Stimulated activated CD4-positive, alpha-beta T cell treated with anti-CD3 and anti-CD28 coated beads, TNF-alpha, amount 100 ng/mL, for 1 hour (primary cell): ENCODE measurements at regions not wholly inside any gene's neighbourhood (a gene's known extent, or its start where the extent isn't known, plus 50 kb on each side); places are given as distances from the start of the nearest gene placed in this dataset.

ENCODE experiments used
- DNase-seq, 3 donors: peaks; one replicate each; pipeline ENCODE4 v3.0.0-alpha.2; 2020; ENCODE audit warnings: low read depth in 3 of 3, low spot score in 1 of 3

DNA sequence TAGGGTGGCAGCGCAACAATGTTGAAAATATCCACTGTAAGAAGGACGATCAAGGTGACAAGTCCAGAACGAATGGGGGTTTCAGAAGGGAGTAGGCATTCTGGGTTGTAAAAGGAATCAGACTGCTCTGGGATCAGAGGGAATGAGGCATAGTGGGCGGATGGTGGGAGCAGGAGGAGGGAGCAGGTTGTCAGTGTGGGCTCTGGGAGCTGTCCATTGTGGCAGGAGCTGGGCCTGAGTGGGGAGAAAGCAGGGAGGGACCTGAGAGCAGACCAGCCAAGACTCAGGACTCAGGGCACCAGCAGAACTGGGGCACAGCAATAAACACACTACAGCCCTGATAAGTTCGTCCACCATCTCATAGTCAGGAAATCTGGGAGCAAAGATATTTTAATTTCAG is 292.6 kb upstream of the MKI67 start:
- no peak for DNase-seq

DNA sequence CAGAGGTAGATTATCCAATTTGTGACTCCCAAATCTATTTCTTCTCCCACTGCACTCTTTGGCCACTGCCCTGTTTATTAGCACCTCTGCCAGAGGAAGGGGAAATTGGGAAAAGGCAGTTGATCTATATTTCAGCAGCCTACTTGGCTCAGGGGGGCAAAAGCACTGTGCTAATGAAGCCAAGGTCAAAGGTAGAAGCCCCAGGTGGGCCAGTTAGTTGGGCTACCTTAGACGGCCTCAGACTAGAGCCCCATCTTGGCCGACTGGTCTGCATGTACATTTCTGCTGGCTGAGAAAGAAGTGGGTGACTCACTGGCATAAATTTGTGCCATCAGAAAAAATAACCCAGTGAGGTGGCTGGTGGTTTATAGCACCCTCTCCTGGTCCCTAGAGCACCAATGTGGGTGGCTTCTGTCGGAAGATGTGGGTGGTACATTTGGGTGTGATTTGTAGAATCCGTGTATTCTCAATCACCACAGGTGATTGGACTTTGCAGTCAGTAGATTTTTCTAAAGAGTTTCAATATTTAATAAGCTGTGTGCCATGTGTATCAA is 293.3 kb upstream of the MKI67 start:
- no peak for DNase-seq

DNA sequence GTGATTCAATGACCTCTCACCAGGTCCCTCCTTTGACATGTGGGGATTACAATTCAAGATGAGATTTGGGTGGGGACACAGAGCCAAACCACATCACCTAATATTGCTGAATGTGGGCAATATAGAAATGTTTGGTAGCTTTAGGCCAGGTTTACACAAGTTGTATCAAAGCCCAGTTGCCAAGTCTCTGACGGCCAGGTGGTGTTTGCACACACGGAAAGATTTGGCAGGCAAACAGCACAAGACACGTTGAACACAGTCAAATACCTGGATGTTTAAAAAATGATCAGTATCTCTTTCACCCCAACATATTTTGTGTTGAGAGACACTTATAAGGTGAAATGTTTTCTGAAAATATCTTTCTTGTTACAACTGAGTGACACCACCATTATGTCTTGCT is 294.4 kb upstream of the MKI67 start:
- no peak for DNase-seq

DNA sequence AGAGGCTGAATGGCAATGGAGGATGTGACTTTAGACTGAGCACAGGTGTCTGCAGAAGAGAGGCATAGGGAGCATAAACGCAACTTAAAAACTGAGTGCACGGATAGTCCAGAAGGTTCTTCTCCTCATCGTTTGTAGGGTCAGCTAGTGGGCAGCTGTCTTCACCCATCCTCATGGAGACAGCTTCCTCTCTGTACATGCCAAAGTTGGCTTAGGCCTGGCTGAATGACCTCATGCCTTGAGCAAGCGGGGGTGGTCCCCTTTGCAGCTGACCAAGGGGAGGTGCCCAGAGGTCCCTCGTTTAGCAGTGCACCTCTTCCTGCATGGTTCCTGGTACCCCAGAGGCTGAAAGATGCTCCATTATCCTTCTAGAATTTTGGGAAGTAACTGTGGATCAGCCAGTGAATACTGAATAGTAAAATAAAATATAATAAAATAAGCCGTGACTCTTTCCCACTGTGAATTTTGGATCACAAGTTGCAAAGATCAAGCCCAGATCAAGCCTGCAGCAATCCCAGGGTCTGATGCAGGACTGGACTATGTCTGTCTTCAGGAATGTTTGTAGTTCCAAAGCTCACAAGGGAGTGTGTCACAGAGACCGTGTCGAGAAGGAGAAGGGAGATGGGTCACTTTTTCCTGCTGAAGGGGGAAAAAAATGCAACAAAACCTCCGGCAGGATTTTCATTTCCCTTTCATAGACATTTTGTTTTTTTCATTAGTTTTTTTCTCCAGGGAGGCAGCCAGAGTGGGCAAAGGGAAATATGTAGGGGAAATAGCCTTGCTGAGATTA is 295.3 kb upstream of the MKI67 start:
- no peak for DNase-seq

DNA sequence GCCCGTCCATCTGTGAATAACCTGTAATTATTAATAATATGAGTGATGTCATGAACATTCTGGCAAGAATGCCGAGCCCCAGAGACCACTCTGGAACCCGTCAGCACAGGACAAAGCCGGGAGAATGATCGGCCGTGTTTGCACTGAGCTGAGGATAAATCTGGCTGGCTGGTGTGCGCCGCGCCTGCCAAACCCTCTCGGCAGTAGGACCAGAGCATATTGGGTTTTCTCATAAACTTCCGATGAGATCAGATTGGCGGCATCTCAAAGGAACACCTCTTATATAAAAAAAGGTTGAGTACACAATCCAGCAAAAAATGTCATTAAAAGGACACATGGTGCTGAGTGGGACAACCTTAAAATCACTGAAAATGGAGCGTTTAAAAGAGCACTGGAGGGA is 296.0 kb upstream of the MKI67 start:
- no peak for DNase-seq

DNA sequence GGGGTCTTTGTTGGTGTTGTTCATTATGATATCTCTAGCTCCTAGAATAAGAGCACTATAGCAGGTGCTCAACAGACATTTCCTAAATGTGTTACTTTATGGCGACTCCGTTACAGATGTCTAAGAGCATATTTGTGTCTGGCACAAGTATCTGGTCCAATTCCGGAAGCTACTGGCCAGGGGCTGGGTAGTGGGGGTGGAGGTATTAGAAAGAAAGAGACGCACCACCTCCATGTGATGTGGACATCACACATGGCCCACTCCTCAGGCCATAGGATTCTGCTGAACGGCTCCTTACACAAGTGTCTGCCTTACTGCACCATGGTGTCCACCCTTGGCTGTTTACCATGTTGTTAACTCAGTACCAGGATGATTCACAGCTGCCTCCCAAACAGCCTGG is 296.8 kb upstream of the MKI67 start:
- DNase-seq = no peak

DNA sequence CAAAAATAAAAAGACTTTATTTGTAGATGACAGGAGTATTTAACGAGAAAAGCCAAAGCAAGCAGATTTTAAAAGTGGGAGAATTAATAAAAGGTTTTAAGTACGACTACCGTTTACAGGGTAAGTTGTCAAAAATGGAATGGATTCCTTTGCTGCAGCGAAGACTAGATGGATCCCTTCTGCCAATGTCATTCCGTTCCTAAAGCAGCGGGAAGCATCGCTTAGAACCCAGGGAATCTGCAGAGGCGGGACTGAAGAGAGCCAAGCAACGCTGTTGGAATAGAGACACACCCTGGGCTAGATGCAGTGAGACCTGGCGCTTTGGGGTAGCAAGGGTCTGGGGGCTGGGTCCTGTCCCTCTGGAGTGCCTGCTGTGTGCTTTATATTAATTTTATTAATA is 303.1 kb upstream of the MKI67 start:
- no peak for DNase-seq

DNA sequence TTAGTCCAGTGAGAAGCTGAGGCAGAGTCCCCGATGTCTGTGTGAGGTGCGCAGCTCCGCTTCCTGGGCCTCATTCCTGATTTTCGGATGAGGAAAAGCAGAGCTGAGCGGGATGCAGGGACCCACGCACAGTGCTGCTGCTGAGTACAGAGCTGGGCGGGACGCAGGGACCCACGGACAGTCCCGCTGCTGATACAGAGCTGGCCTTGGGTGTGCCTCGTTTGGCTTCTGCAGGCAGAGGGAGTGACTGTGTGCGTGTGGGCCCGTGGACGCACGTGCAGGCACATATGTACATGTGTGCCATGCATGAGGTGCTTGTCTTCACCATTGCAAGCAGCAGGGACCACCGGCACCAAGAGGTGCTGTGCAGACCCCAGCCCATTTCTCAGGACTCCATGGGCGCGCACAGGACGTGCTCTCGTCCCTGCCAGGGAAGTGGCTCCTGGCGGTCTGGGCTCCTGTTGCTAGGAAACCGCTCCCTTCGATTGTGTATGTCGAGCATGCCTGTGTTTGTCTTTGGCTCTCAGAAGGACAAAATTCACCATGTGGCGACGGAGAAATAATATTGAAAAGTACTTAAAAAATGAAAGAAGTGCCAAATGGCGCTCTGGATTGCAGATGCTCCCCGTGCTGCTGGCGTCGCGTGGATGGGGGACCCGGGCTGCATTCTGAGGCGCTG is 303.8 kb upstream of the MKI67 start:
- DNase-seq = no peak

DNA sequence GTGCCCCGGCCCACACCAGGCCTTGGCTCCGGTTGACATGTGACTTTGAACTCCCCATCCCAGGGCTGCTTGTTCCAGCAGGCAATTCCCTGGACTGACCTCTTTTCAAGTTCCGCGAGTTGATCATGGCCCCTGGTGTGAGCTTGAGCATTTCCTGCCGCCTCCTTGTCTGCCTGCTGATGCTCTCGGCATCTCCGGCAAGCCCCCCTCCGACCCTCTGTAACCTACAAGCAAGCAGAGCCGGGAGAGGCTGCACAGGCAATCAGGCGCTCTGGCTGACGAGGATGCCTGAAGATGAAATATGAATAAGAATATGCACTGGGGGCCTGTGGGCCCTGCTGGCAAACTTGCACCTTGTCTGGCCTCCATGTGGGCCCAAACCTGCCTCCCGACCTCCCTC is 304.9 kb upstream of the MKI67 start:
- no peak for DNase-seq

DNA sequence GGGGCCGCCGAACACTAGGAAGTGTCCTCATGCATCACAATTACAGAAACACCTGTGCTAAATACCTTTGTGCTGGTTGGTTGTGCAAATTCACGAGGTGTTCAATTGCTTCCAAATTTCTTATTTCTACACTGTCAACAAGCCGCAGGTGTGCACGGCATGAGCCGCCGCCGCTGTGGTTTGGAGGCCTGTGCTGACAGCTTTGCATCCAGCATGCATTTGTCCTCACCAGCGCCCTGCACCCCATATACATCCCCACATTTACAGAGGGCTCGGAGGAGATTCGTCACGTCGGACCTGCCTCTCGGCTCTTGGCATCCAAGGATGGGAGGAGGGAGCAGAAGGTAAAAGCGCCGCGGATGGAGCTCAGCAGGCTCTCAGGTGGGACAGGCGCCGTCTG is 305.3 kb upstream of the MKI67 start:
- DNase-seq = no peak

DNA sequence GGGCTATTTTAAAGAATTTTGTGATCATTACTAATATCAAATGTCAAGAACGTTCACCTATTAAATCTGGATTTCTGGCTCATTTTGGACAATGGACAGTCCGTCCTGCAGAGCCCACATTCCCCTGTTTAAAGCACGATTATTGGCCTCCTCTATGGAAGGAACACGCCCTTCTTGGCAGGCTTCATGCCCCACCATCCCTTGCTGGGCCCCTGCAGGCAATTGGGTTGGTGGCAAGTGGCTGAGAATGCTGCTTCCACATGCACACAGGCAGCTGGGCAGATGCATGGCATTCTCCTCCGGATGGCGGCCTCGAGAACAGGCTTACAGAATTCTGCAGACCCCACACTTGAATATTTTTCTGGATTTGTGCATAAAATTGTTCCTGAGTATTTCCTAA is 305.8 kb upstream of the MKI67 start:
- no peak for DNase-seq

DNA sequence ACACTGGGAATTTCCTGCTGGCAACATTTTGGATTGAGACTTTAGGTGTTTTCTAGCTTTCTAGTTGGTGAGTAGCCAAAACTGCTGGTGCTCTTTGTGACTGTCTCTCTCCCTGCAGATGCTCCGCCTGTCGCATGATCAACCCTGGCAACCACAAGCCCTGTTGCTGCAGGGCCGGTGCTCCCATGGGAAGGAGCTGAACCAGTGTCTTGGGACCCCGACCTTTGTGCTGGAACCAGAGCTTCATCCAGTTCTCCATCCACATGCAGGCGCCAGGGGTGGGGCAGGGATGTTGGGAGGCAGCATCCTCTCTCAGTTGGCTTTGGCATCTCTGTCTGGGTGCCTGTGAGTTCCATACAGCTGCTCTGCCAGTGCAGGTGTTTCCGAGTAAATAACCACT is 306.2 kb upstream of the MKI67 start:
- DNase-seq = no peak

DNA sequence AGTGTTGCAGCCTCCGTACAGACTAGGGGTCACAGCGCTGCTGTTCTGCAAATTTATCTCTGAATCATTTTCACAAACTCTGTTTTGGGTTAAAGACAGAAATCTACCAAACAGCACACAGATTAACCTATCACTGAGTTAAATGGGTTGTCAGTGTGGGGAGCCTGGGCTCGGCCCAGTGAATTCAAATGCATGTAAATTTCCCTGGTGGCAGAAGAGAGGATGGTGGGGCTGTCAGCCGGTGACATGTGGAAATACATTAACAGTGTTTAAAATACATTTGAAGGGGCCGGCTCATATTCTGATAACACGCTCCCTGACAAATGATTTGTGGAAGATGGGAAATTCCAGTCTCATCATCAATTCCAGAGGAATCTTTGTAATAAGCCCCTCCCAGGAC is 309.6 kb upstream of the MKI67 start:
- no peak for DNase-seq

DNA sequence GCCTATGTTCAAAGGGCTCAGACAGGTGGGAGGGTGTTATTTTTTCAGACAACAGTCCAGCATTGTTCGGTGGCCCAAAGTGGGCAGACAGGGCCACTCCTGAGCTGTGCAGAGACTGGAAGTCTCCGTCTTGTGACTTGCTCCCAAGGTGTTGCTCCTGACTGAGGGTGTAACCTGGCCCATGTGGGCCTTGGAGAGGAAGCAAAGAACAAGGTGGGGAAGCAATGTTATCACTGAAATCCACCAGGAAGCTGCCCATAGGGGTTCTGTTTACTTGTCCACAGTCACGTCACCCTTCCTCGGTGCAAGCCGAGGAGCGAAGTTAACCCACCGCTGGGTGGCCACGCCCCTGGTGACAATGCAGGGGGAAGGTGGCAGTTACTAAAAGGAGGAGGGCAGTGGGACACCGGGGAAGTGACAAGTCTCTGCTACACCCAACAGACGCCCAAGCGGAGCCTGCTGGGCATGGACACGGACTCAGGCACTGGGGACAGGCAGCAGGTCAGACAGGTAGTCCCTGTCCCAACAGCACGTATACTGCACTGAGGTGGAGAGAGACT is 311.6 kb upstream of the MKI67 start:
- no peak for DNase-seq

DNA sequence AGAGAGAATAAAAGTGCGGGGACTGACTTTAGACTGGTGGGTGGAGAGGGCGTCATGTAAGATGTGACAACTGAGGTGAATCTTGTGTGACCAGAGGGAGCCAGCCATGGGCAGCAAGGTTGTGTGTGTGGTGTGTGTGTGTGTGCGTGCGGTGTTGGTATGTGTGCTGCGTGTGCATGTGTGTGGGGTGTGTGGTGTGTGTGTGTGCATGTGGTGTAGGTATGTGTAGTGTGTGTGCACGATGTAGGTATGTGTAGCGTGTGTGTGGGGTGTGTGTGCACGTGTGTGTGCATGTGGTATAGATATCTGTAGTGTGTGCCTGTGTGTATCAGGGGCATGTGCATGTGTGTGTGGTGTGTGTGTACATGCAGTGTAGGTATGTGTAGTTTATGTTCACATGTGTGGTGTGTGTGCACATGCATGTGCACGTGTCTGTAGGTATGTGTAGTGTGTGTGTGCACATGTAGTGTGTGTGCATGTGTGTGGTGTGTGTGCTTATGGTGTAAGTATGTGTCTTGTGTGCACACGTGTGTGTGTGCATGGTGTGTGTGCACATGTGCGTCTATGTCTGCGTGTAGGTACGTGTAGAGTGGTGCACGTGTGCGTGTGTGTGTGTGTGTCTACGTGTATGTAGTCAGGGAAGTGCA is 312.3 kb upstream of the MKI67 start:
- no peak for DNase-seq

DNA sequence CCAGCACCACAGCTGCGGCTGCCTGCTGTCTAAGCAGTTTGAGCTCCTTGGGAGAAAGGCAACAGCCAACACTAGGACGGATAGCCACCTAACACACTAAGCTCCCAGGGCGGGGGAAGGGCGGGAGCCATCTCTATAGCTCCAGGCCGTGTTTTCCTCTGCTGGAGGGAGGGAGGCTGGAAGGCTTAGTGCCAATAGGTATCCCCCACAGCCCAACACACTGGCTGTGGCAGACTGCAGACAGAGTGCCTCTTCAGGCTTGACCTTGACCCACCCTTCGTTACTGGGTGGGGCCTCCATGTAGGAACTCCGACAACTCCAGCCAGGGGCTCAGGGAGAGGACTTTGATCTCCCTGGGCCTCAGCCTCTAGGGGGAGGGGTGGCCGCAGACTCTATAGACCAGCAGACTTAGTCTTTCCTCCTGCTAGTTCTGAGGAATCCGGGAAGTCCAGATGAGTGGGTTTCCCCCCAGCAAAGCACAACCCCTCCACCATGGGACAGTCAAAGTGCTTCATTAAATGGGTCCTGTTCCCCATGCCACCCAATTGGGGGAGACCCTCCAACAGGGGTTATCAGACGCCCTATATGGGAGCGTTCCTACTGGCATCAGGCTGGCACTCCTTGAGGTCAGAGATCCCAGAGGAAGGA is 314.4 kb upstream of the MKI67 start:
- no peak for DNase-seq

DNA sequence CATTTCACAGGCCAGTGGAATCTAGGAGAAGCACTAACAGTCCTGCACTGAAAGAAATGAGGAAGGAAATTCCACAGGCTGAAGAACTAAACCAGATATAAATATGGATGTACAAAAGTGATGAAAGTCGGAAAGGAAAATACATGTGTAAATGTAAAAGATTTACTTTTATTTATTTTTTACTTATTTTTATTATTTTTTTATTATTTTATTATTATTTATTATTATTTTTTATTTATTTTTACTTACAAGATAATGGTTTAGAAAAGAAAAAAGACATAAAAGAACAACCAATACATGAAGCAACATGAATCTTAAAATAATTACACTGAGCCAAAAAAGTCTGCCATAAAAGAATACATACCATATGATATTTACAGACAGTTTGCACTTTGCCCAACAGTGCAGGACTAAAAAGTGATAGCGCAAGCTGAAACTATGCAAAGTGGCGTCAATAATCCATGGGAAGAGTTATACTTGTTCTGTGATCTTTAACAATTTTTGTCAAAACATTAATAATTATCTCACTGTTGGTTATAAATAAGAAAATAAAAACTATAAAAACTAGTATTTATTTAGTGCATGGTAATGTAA is 317.8 kb upstream of the MKI67 start:
- no peak for DNase-seq

DNA sequence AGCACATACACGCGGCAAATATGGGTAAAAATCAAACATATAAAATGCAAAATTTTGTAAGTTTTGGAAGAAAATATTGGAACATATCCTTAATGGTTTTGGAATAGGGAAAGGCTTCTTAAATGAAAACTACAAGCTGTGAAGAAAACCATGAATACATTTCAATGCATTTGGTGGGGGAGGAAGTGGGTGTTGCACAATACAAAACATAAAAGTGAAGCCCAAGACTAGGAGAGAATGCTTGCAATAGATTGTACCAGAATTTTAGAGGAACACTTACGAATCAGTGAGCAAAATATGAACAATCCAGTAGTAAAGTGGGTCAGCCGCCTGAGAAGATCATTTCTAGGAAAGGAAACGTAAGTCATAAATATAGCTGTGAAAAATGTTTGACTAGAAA is 322.6 kb upstream of the MKI67 start:
- no peak for DNase-seq

DNA sequence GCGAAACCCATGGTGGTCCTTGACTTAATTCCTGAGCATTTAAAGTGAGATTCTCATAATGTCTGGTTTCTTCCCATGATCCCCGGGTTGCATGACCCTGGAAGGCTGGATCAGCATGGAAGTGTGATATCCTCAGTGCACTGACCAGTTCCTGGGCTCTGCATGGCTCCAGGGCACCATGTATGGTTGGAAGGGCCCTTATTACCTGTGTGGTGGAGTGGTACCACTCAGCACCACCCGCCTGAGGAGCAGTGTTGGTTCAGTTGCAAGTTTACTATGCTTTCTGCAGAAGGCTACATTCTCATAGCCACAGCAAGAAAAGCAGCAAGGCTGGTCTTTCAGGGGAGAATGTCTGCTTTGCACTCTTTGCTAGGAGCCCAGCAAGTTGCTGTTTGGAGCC is 325.7 kb upstream of the MKI67 start:
- DNase-seq = no peak

DNA sequence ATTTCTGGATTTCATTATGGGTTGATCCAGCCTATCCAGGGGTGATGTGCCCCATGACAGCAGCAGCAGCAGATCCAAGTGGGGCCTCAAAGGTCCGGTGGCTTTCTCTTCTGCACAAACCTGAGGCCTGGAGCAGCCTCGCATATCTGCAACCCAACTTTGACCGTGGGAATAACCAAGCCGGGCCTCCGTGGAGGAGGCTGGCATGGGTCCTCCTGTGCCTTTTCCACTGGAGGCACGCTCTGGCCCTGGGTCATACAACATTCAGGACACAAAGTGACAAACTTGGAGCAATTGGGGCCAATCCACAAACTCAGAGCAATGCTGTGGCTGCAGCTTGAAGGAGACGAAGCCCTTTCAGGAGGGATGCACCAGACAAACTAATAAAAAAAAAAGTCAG is 330.0 kb upstream of the MKI67 start:
- DNase-seq = no peak

DNA sequence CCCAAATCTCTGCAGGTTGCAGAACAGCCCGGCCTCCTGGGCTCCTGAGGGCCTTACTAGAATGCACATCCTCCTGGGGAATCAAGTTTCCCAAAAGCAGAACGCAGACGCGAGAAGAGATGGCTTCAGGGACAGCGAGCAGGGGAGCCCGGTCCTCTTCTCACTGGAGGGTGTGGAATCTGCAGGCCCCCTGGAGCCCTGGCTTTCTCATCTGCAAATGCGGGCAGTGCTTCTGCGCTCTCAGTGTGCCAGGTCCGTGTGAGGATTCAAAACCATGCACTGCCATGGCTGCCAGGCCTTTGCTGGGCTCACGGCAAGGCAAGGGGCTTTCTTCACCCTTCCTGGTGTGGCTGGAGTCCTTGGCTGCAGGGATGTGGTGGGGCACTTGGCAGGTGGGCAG is 330.9 kb upstream of the MKI67 start:
- no peak for DNase-seq
